NCI-H2171 treated with DMSO at 0.1 percent for 48 hours (cell line): ENCODE measurements at regions not wholly inside any gene's neighbourhood (a gene's known extent, or its start where the extent isn't known, plus 50 kb on each side); places are given as distances from the start of the nearest gene placed in this dataset.
A peak's percentile ranks its signal among the peaks of the same experiment; 100 is the strongest.
"Not testable (repeated sequence)": the region's sequence is repeated elsewhere in the genome, so short reads cannot be mapped to it uniquely, and the experiment has no call there.

Experiments
- DNase-seq: peaks from one replicate; lab custom pipeline; 2025; lab: John Stamatoyannopoulos, UW

DNA sequence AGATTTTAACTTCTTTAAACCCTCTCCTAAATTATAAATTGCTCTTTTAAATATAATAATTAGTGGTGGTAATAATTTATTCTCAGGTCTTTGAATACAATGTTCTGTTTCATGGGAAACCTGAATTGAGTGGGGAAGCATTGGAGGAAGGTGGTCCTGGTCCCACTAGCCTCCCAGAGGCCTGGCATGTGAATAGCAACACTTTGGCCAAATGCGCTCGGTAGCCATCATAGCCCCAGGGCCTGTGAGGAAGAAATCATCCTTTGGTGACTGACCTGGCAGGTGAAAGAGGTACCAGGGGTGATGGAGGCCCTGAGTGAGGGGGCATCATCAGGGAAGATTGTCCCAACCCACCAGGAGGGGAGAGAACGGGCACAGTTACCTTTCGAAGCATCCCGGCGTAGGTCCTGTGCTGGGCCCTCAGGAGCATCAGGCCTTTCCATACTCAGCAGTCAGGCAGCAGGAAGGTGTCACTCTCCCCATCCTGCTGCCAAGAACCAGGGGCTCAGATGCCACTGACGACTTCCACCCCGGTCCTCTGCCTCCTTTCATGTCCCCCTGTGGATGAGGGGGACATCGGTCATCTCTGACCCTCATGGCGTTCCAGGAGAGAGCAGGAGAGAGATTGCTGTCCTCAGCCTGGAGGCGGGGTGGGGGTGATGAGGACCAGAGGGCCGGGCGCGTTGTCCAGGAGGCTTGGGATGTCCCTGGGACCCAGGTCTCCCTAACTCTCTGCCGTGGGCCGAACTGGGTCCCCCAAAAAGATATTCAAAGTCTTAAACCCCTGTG is 78.6 kb upstream of the HPCAL1 start:
- DNase-seq = no peak

DNA sequence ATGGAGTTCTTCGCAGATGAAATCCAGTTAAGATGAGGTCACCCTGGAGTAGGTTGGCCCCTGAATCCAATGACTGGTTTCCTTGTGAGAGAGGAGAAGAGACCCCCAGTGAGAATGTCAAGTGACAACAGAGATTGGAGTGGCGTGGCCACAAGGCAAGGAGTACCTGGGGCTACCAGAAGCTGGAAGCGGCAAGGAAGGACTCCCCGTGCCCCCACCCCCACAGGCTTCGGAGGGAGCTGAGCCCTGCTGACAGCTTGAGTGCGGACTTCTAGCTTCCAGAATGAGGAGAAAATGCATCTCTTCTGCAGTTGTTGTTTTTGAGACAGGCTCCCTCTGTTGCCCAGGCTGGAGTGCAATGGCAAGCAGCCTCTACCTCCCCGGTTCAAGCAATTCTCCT is 78.0 kb upstream of the HPCAL1 start:
- DNase-seq = no peak

GRCh38 chr2:10225291-10226037 is 77.2 kb upstream of the HPCAL1 start:
- DNase-seq = peak; percentile 66

- DNase-seq = no peak
These were observed 76.5 kb upstream of the HPCAL1 start for GRCh38 chr2:10226038-10226724.

- no peak for DNase-seq
These were observed 73.9 kb upstream of the HPCAL1 start for GRCh38 chr2:10228611-10229365.

- DNase-seq = no peak
These were observed 73.1 kb upstream of the HPCAL1 start for GRCh38 chr2:10229462-10230099.

DNA sequence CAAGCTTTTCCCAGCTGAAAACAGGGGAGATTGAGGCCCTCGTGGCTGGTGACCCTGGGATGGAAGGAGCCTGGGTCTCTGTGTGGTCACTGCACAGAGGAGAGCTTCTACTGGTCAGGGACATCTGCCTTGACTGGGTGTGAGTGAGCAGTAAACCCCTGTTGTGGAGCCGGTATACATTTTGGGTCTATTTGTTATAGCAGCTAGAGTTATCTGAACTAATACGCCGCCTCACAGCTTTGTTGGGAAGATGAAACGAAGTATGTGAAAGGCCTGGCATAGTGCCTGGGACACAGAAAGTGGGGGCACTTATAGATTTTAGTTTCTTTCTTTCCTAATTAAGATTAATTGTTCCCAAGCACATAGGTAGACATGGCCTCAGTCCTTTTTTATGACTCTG is 72.2 kb upstream of the HPCAL1 start:
- DNase-seq = no peak

- not testable (repeated sequence) for DNase-seq
These were observed 71.8 kb upstream of the HPCAL1 start for GRCh38 chr2:10230921-10231320.

- DNase-seq = no peak
These were observed 71.1 kb upstream of the HPCAL1 start for GRCh38 chr2:10231551-10232085.

DNA sequence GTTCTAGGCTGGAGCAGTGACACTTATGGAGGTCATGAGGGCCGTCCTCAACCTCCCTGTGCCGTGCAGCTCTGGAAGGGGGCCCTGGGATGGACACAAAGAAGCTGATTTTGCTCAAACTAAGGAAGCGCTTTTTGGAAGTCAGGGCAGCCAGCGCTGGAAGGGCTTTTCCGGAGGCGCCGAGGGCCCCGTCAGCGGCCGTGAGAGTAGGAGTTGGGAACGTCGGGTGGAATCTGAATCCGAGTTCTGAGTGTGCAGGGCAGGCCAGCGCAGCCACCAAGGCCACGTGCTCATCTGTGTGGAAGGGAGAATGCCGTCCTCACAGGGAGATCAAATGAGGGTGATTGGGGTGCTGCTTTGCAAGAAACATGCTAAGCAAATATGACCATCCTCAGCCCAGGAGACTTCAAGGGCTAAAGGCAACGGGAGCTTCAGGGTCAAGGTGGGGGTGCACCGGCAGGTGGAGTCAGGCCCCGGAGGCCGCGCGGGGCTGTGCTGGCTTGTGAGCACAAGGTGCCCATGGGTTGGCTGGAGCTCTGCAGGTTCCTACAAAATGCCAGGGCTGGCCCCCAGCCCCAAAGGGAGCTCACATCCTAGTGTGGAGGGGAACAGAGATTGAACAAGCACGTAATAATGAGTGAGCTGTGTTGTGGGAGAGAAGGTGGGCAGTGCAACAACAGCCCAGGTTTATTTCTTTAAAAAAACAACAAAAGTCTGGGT is 70.4 kb upstream of the HPCAL1 start:
- DNase-seq = no peak

- DNase-seq = no peak
These were observed 69.3 kb upstream of the HPCAL1 start for GRCh38 chr2:10233131-10234012.

DNA sequence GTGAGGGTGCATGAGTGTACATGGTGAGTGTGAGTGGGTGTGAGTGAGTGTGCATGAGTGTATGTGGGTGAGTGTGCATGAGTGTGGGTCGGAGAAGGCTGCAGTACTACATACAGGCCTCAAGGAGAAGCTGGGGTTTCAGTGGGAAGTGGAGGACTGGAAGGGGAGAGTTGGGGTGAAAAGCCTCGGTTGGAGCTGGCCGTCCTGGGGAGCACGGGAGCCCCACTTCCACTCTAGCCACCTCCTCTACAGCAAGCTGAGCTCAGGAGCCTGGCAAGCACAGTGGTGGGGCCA is 68.7 kb upstream of the HPCAL1 start:
- DNase-seq = no peak

DNA sequence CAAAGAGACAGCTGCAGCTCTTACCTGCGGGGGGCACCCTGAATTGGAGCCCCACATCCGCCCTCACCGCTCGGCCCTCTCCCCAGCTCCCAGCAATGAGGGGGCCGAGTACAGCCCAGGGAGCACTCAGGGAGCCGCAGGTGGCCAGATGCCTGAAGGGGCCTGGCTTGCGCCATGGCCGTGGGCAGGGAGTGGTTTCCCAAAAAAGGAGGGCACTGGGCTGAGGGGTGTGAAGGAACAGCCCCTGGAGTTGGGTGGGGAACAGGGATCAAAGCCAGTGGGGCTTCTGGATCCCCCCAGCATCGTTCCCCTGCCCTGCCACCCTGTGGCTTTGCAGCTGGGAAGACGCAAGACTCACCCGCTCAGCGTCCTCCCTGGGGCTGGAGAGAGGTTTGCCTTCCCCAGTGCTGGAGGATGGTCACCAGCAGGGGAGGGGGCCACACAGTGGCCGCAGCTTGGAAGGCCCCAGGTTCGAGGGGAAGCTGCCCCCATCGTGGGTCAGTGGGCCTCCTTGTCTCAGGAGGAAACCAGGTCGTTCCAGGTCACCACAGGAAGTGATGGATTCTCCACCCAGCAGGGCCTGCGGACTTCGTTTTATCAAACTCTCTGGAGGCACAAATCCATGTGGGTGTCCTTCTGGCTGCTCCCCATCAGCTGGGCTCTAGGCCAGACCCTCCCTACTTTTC is 68.2 kb upstream of the HPCAL1 start:
- no peak for DNase-seq

DNA sequence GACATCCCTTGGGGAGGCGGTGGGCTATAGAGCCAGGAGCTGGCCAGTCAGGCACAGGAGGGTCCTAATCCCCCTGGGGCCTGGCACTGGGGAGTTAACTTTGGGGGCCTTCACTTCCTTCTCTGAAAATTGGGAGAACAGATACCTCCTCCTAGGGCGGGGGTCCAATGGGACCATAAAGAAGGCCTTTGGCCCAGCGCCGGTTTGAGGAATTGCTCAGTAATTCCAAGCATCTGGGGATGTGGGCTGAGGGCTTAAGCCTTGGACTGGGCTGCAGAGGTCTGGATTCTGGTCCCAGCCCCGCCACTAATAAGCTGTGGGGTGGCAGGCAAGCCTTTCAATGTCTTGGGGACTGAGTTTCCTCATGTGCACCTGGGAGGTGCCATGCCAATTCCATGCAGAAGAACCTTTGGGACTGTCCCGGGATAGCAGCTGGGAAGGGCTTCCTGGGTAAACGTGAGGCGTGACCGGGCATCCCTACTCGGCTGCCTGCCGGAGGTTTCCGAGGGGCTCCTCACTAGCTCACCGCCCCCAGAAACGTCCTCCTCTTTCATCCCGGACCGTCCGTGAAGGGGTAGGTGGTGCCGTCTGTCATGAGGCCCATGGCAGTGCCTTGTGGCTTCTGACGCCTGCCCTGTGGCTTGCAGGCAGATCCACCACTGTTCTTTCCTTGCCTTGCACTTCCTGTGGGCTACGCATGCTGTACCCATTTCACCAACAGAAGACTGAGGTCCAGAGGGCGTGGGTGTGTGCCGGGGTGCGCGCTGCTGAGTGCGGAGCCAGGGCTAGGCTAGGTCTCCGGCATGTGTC is 67.4 kb upstream of the HPCAL1 start:
- DNase-seq = no peak

- DNase-seq = no peak
These were observed 66.7 kb upstream of the HPCAL1 start for GRCh38 chr2:10235909-10236550.

GRCh38 chr2:10236571-10237391 is 65.9 kb upstream of the HPCAL1 start:
- no peak for DNase-seq
